ENCODE measurements at regions not wholly inside any gene's neighbourhood (a gene's known extent, or its start where the extent isn't known, plus 50 kb on each side); places are given as distances from the start of the nearest gene placed in this dataset.
A peak's percentile ranks its signal among the peaks of the same experiment; 100 is the strongest.

GRCh38 chr4:123284168-123284567 is 112.4 kb upstream of the SPRY1 start:
- DNase-seq = peak; percentile 48

- DNase-seq = no peak
These were observed 109.6 kb upstream of the SPRY1 start for GRCh38 chr4:123286903-123287466.

GRCh38 chr4:123288309-123289025 is 108.1 kb upstream of the SPRY1 start:
- no peak for DNase-seq

GRCh38 chr4:123291329-123291728 is 105.3 kb upstream of the SPRY1 start:
- no peak for DNase-seq

GRCh38 chr4:123297836-123298235 is 98.8 kb upstream of the SPRY1 start:
- DNase-seq = no peak

GRCh38 chr4:123298261-123298660 is 98.3 kb upstream of the SPRY1 start:
- DNase-seq = no peak

- DNase-seq = no peak
These were observed 97.8 kb upstream of the SPRY1 start for GRCh38 chr4:123298801-123299200.

- DNase-seq = peak; percentile 84
These were observed 97.3 kb upstream of the SPRY1 start for GRCh38 chr4:123299212-123299691.

- no peak for DNase-seq
These were observed 96.2 kb upstream of the SPRY1 start for GRCh38 chr4:123300222-123301039.

- no peak for DNase-seq
These were observed 94.7 kb upstream of the SPRY1 start for GRCh38 chr4:123301923-123302322.

- peak; percentile 78 for DNase-seq
These were observed 92.2 kb upstream of the SPRY1 start for GRCh38 chr4:123304151-123304964.

GRCh38 chr4:123305736-123306135 is 90.9 kb upstream of the SPRY1 start:
- DNase-seq = no peak

- peak; percentile 63 for DNase-seq
These were observed 89.8 kb upstream of the SPRY1 start for GRCh38 chr4:123306769-123307168.

- DNase-seq = no peak
These were observed 87.9 kb upstream of the SPRY1 start for GRCh38 chr4:123308667-123309066.

GRCh38 chr4:123312116-123312515 is 84.5 kb upstream of the SPRY1 start:
- DNase-seq = no peak

- DNase-seq = no peak
These were observed 83.5 kb upstream of the SPRY1 start for GRCh38 chr4:123312951-123313592.

- DNase-seq = no peak
These were observed 81.0 kb upstream of the SPRY1 start for GRCh38 chr4:123315617-123316016.

GRCh38 chr4:123317211-123317610 is 79.4 kb upstream of the SPRY1 start:
- DNase-seq = no peak

- no peak for DNase-seq
These were observed 77.0 kb upstream of the SPRY1 start for GRCh38 chr4:123319639-123320038.

GRCh38 chr4:123323998-123324397 is 72.6 kb upstream of the SPRY1 start:
- no peak for DNase-seq

- DNase-seq = no peak
These were observed 71.3 kb upstream of the SPRY1 start for GRCh38 chr4:123325241-123325681.

- no peak for DNase-seq
These were observed 69.2 kb upstream of the SPRY1 start for GRCh38 chr4:123327346-123327745.

Measured in hindlimb muscle (tissue), 1 donor.